ENCODE measurements at regions not wholly inside any gene's neighbourhood (a gene's known extent, or its start where the extent isn't known, plus 50 kb on each side); places are given as distances from the start of the nearest gene placed in this dataset.

DNA sequence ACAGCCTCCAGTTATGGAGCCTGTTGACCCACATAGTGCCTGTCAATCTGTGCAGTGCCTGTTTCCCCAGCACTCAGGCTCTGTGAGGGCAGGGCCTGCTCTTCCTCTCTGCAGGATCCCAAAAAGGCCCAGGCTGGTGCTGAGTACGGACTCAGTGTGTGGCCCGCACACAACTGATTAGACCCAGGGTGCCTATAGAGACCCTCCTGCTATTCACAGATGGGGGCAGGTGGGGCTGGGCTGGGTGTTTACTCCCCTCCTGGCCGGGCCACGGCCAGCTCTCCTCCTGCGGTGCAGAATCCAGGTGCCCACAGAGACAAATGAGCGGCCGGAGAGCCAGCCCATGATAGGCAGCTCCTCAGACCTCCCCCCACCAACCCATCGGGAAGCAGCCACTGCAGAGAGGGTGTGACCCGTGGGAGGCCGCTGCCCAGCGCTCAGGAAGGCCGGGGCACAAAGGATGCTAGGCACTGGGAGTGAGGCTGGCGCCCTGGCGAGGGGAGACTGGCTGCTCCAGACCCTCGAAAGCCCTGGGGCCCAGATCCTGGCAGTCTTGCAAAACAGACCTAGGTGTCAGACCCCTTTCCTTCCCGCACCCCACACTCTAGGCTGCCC lies 239.0 kb downstream of the CTTN start:
- DNase-seq (ENCODE audit: low read depth in 1 of 2, low spot score in 1 of 2) = no peak
- no peak for TF ChIP-seq JUND (IDR thresholded peaks at IDR 0.05; ENCODE audit: low read depth)
- in situ Hi-C loops (cut with HindIII; ENCODE audit: low pct_unique_long_range_greater_than_20kb, low sequenced_read_pairs) = no loop called here

DNA sequence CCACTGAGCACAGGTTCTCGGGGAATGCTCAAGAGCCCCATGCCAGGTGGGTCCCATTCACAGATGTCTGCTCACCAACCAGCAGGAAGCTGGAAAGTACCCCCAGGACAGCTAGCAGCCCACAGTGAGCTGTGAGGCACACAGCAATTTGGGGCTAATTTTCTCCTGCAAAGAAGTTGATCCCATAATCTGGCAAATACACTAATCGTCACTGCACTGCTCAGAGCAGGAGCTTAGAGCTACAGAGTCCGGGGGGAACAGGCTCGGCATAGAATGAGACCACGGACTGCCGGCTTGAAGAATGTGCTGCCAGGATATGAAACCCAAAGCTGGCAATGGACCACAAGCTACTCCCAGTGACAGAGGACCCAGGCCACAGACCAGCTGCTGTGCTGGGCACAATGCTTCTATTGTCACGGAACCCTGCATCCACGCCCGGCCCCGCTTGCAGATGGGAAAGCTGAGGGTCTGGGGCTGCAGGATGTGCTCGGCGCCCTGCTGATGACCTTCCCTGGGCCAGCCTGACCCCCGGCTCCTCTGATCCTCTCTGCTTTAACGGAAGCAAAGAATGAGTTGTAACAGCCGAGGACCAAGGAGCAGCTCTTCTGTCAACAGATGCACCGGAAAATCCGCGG lies 239.7 kb downstream of the CTTN start:
- in situ Hi-C loops (cut with HindIII; ENCODE audit: low pct_unique_long_range_greater_than_20kb, low sequenced_read_pairs) = no loop called here
- DNase-seq (ENCODE audit: low read depth in 1 of 2, low spot score in 1 of 2) = no peak

DNA sequence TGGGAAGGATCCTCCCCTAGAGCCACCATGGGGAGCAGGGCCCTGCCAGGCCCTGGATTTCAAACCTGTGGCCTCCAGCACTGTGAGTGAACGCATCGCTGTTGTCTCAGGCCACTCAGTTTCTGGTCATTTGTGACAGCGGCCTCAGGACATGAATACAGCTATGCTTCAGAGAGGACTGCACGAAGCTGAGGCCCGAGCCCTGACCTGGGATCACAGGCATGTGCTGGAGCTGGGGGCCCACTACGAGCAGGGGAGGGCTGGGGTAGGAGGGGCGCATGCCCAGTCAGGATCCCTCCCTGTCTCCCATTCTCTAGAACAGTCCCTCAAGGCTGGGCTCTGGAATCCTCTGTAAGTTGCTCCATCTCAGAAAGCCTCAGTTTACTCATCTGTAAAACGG lies 242.1 kb downstream of the CTTN start:
- TF ChIP-seq JUND (IDR thresholded peaks at IDR 0.05; ENCODE audit: low read depth) = no peak
- DNase-seq (ENCODE audit: low read depth in 1 of 2, low spot score in 1 of 2) = no peak
- in situ Hi-C loops (cut with HindIII; ENCODE audit: low pct_unique_long_range_greater_than_20kb, low sequenced_read_pairs) = no loop called here

More for the DNA sequence above, 239.7 kb downstream of the CTTN start:
- no peak for TF ChIP-seq JUND (IDR thresholded peaks at IDR 0.05; ENCODE audit: low read depth)

DNA sequence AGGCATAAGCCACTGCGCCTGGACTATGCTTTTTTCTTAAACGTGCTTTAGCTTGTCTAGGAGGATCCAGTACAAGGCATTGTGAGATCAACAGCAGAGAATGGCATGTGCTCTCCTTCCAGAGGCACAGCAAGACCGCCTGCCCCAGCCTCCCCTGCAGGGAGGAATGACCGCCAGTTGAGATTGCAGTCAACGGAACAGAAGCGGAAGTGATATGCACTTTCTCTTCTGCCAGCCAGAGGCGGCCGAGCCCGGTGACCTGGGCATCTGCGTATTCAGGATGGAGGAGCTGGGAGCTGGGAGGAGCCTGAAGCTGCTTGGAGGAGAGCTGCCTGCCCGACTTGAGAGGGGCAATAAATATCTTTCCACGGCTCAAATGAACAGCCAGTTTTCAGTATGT lies 243.0 kb downstream of the CTTN start:
- no peak for DNase-seq (ENCODE audit: low read depth in 1 of 2, low spot score in 1 of 2)
- no peak for TF ChIP-seq JUND (IDR thresholded peaks at IDR 0.05; ENCODE audit: low read depth)
- in situ Hi-C loops (cut with HindIII; ENCODE audit: low pct_unique_long_range_greater_than_20kb, low sequenced_read_pairs) = no loop called here

DNA sequence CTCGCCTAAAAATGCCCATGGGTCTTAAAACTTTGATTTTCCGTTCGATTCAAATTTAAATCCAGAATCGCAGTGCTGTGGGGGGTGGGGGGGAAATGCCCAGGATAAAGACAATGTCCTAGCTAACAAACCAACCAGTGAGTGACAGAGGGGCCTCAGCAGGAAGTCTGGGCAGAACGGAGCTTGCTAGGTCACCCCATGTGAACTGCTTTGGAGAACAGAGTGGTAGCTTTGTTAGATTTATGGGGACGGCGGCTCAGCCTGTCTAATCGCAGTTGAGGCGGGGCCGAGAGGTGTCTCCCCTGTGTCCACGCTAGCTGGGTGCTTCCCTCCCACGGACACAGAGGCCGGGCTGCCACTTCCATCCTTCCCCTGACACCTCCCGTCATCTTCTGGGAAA lies 243.9 kb downstream of the CTTN start:
- in situ Hi-C loops (cut with HindIII; ENCODE audit: low pct_unique_long_range_greater_than_20kb, low sequenced_read_pairs) = no loop called here
- TF ChIP-seq JUND (IDR thresholded peaks at IDR 0.05; ENCODE audit: low read depth) = no peak
- no peak for DNase-seq (ENCODE audit: low read depth in 1 of 2, low spot score in 1 of 2)

DNA sequence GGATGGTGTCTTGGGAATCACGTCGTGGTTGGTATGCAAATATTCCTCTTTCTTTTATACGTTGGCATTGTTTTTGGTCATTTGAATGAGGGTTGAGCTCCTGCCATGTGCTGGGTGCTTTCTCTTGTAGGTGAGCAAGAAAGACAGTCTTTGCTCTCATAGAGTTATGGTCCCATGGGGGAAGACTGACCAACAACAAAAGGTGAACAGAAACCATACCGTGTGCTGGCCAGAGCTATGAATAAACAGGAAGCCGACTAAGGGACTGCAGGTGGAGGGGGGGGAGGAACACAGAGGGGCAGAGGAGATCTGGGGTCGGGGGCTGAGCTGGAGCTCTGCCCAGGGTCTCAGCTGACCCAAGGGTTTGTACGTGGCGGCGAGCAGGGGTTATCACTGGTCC lies 245.3 kb downstream of the CTTN start:
- in situ Hi-C loops (cut with HindIII; ENCODE audit: low pct_unique_long_range_greater_than_20kb, low sequenced_read_pairs) = no loop called here
- DNase-seq (ENCODE audit: low read depth in 1 of 2, low spot score in 1 of 2) = no peak
- no peak for TF ChIP-seq JUND (IDR thresholded peaks at IDR 0.05; ENCODE audit: low read depth)

DNA sequence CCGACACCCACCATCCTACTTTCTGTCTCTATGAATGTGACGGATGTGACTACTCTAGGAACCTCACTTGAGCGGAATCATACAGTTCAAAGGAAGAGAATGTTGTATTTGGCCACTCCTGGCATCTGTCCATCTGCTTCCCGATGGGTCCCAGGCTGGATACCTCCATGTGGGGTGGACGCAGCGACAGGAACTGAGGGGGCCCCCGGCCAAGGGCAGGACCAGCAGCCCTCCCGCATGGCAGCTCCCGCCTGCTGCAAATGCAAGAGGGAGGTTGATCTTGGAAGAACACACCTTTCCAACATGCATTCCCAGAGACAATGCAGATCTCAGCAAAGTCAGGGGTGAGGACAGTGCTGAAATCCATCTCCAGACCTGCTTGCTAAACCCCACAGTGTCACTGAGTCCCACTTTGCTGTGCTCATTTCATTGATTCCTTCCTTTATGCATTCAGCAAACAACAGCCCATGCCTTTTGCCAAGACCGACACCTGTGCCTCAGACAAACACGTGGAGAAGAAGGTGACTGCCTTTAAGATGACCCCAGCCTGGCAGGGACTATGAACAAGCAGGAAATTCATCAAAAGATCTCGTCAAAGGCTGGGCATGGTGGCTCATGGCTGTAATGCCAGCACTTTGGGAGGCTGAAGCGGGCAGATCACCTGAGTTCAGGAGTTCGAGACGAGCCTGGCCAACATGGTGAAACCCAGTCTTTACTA lies 246.2 kb downstream of the CTTN start:
- in situ Hi-C loops (cut with HindIII; ENCODE audit: low pct_unique_long_range_greater_than_20kb, low sequenced_read_pairs) = no loop called here
- DNase-seq (ENCODE audit: low read depth in 1 of 2, low spot score in 1 of 2) = no peak
- TF ChIP-seq JUND (IDR thresholded peaks at IDR 0.05; ENCODE audit: low read depth) = no peak

DNA sequence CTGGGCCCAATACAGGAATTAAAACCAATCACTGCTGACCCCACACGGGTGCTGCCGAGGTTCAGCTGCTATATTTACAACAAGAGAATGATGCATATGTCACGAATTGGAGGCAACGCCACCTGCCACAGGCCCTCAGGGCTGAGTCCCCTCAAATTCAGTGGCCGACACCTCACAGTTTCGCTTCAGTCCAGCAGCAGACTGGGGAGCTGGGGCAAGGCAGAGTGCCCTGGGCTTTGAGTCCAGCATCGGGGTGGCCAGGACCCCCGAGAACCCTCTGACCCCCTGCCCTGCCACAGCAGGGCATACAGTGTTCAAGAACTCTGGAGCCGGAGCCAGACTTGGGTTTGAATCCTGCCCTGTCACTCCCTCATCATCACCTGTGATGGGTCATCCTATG lies 247.2 kb downstream of the CTTN start:
- TF ChIP-seq JUND (IDR thresholded peaks at IDR 0.05; ENCODE audit: low read depth) = no peak
- in situ Hi-C loops (cut with HindIII; ENCODE audit: low pct_unique_long_range_greater_than_20kb, low sequenced_read_pairs) = no loop called here

DNA sequence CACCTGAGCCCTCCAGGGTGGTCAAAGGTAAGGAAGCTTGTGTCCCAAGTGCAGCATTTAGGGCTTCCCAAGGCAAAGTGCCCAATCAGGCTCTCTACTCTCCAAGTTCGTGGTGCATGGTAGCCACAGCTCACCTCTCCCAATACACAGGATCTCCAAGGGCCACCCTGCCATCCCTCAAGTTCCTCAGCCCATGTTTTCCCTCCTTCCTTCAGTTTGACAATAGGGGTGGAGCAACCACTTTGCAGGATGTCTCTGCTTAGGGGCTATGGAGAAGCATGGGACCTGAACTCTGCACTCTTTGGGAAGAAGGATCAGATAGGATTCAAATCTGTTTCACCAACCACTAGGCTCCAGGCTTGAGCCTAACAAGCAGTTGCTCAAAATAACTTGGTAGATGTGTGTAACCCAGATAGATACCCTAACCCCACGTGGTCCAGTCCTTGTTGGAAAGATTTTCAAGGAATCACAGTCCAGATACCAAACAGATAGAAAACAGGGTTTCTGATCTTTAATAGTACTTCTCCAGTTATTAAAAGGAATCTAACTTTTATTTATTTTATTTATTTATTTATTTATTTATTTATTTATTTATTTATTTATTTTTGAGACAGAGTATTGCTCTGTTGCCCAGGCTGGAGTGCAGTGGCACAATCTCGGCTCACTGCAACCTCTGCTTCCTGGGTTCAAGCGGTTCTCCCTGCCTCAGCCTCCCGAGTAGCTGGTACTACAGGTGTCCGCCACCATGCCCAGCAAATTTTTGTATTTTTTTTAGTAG lies 248.1 kb downstream of the CTTN start:
- DNase-seq (ENCODE audit: low read depth in 1 of 2, low spot score in 1 of 2) = no peak
- TF ChIP-seq JUND (IDR thresholded peaks at IDR 0.05; ENCODE audit: low read depth) = no peak
- in situ Hi-C loops (cut with HindIII; ENCODE audit: low pct_unique_long_range_greater_than_20kb, low sequenced_read_pairs) = no loop called here

More for the DNA sequence above, 247.2 kb downstream of the CTTN start:
- no peak for DNase-seq (ENCODE audit: low read depth in 1 of 2, low spot score in 1 of 2)

DNA sequence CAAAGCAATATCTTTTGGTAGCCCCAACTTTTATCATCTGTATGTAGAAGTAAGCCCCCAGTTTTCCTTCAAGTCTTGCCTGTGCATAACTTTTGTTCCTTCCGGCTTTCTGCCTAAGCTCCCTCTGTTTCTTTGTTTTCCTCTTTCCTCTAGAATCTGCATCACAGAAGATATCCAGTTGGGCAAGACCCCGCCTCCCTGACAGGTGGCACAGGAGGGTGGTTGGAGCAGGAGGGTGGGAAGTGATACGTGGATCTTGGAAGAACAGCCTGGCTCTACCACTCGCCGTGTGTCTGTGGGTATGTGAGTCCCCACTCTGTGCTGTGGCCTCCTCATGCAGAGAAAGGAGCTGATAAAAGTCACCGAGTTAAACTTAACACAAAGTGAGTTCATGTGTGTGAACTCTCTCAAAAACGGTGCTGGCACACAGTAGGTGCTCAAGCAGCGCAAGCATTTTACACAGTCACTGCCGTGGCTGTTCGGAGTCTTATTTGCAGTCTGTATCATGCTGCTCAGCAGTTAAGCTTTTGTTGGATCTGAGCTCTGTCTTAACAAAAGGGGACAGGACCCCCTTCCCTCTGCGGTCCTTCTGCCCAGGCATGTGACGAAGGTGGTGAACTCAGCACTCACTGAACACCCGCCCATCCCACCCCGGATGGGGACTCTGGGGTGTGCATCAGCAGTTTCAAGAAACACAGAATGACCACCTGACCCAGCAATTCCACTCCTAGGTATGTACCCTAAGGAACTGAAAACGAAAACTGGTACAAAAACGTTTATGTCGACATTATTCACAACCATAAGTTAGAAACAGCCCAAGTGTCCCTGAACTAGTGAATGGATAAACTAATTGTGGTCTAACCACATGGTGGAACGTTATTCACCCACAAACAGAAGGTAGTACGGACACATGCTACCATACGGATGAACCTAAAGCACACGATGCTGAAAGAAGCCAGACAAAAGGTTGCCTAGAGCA lies 249.1 kb downstream of the CTTN start:
- DNase-seq (ENCODE audit: low read depth in 1 of 2, low spot score in 1 of 2) = no peak
- in situ Hi-C loops (cut with HindIII; ENCODE audit: low pct_unique_long_range_greater_than_20kb, low sequenced_read_pairs) = no loop called here
- no peak for TF ChIP-seq JUND (IDR thresholded peaks at IDR 0.05; ENCODE audit: low read depth)

DNA sequence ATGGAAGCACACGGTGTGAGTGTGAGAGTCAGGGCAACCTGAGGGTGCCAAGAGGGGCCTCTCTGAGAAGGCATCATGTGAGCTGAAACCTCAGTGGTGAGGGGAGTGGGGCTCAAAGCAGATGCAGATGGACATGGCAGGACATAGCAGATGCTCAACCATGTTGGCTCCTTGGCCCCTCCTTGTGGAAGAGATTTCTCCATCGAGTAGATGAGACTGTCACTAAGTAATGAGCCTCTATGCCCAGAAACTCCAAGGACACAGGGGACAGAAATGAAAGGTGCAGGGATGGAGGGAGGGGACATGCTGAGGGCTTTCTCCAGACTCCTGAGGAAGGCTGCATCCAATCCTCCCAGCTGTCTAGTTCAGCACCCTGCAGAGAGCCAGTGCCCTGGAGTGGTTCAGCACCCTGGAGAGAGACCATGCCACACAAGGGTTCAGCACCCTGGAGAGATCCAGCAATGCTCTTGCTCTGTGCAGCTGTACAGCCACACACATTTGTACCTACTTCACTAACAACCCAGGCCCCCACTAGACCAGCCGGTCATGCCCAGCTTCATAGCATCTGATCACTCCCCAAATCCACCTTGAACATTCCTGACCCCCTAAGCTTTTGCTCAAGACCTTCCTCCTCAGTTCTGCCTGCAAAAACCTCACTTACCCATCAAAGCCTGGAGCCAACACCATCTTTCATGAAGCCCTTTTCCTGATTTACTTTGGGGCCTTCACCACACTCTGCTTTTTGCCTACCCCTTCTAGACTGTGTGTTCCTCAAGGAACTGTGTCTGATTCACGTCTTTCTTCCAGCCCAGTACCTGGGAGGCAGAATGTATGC lies 252.0 kb downstream of the CTTN start:
- DNase-seq (ENCODE audit: low read depth in 1 of 2, low spot score in 1 of 2) = peak; percentile 93 to 97
- in situ Hi-C loops (cut with HindIII; ENCODE audit: low pct_unique_long_range_greater_than_20kb, low sequenced_read_pairs) = no loop called here
- TF ChIP-seq JUND (IDR thresholded peaks at IDR 0.05; ENCODE audit: low read depth) = no peak
